NB4 (cell line): ENCODE measurements at regions not wholly inside any gene's neighbourhood (a gene's known extent, or its start where the extent isn't known, plus 50 kb on each side); places are given as distances from the start of the nearest gene placed in this dataset.

Experiments
- DNase-seq: peaks from one replicate; pipeline ENCODE4 v3.0.0; 2010; ENCODE audit warnings: low read depth
- H3K4me3 ChIP-seq: one replicate; pipeline ENCODE4 v1.5.1; 2011; ENCODE audit warnings: mild to moderate bottlenecking, low read depth, low read length, moderate library complexity
- CTCF ChIP-seq: IDR thresholded peaks from one replicate; pipeline ENCODE4 v1.5.1; 2012; ENCODE audit warnings: low read depth, low read length
- MAX ChIP-seq: IDR thresholded peaks from 2 replicates; pipeline ENCODE4 v1.6.1; 2011; ENCODE audit warnings: low read depth, low read length
- MYC ChIP-seq: IDR thresholded peaks from 2 replicates; pipeline ENCODE4 v1.6.1; 2011; ENCODE audit warnings: low read depth, low read length
- POLR2A ChIP-seq: IDR thresholded peaks from 2 replicates; pipeline ENCODE4 v1.6.1; 2011; ENCODE audit warnings: mild to moderate bottlenecking; ENCODE audit not compliant: insufficient read length; ENCODE audit errors: extremely low read depth

- H3K4me3 ChIP-seq, result no peak overlapping the region
- no peak for DNase-seq
- no peak for TF ChIP-seq MYC
- no peak for TF ChIP-seq POLR2A
These were observed 170.8 kb downstream of the SNAPC1 start for GRCh38 chr14:61932974-61933373.

GRCh38 chr14:61934385-61934784, 172.2 kb downstream of the SNAPC1 start:
- DNase-seq, result no peak
- TF ChIP-seq CTCF, result no peak
- no peak for TF ChIP-seq MAX
- no peak for TF ChIP-seq POLR2A
- no peak for TF ChIP-seq MYC
- H3K4me3 ChIP-seq, result no peak overlapping the region

GRCh38 chr14:61939776-61940175, 177.6 kb downstream of the SNAPC1 start:
- TF ChIP-seq MAX (no peak), POLR2A (no peak), MYC (no peak), CTCF (no peak)
- no peak for DNase-seq
- no peak overlapping the region for H3K4me3 ChIP-seq

GRCh38 chr14:61940666-61941420, 178.6 kb downstream of the SNAPC1 start:
- no peak for DNase-seq
- no peak overlapping the region for H3K4me3 ChIP-seq
- TF ChIP-seq MYC, result no peak
- TF ChIP-seq CTCF, result no peak
- TF ChIP-seq POLR2A, result no peak
- TF ChIP-seq MAX, result no peak

- no peak overlapping the region for H3K4me3 ChIP-seq
- DNase-seq, result no peak
- no peak for TF ChIP-seq MAX
- no peak for TF ChIP-seq MYC
- TF ChIP-seq POLR2A, result no peak
- TF ChIP-seq CTCF, result no peak
These were observed 179.4 kb downstream of the SNAPC1 start for GRCh38 chr14:61941421-61942150.

- H3K4me3 ChIP-seq, result no peak overlapping the region
- TF ChIP-seq POLR2A, result no peak
- TF ChIP-seq CTCF, result no peak
- TF ChIP-seq MYC, result no peak
- no peak for TF ChIP-seq MAX
- no peak for DNase-seq
These were observed 186.2 kb downstream of the SNAPC1 start for GRCh38 chr14:61948376-61948775.
